ENCODE measurements at regions not wholly inside any gene's neighbourhood (a gene's known extent, or its start where the extent isn't known, plus 50 kb on each side); places are given as distances from the start of the nearest gene placed in this dataset.

GRCh38 chr3:117745516-117745915 is 1035.9 kb downstream of the TUSC7 start:
- TF ChIP-seq, protein P1, sequence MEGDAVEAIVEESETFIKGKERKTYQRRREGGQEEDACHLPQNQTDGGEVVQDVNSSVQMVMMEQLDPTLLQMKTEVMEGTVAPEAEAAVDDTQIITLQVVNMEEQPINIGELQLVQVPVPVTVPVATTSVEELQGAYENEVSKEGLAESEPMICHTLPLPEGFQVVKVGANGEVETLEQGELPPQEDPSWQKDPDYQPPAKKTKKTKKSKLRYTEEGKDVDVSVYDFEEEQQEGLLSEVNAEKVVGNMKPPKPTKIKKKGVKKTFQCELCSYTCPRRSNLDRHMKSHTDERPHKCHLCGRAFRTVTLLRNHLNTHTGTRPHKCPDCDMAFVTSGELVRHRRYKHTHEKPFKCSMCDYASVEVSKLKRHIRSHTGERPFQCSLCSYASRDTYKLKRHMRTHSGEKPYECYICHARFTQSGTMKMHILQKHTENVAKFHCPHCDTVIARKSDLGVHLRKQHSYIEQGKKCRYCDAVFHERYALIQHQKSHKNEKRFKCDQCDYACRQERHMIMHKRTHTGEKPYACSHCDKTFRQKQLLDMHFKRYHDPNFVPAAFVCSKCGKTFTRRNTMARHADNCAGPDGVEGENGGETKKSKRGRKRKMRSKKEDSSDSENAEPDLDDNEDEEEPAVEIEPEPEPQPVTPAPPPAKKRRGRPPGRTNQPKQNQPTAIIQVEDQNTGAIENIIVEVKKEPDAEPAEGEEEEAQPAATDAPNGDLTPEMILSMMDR (conservative IDR thresholded peaks at IDR 0.05; ENCODE audit: low read depth, low read length), result no peak
- TF ChIP-seq EZH2 (IDR thresholded peaks at IDR 0.05; ENCODE audit: low read length, unreplicated experiment) (no peak), EZH2phosphoT487 (IDR thresholded peaks at IDR 0.05; ENCODE audit: borderline replicate concordance, low read length) (no peak)

Measured in PC-3 (cell line).